ENCODE measurements at regions not wholly inside any gene's neighbourhood (a gene's known extent, or its start where the extent isn't known, plus 50 kb on each side); places are given as distances from the start of the nearest gene placed in this dataset.

DNA sequence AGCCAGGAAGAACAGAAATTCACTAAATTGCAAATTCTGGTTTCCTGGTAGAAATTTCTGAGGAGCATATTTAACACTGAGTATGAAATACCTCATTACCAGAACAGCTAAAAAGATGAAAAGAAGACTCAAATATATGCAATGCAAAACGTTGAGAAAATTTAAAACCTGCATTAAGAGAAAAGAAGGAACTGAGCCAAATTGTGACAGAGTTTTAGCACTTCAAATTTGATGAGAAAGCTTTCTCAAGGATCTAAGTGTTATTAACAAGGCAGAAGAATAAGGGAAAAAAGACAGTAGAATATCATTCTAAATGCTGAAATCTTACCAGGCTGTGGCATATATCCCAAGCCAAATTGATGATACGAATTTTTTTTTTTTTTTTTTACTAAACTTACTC lies 443.0 kb downstream of the COL12A1 start:
- no peak for DNase-seq

DNA sequence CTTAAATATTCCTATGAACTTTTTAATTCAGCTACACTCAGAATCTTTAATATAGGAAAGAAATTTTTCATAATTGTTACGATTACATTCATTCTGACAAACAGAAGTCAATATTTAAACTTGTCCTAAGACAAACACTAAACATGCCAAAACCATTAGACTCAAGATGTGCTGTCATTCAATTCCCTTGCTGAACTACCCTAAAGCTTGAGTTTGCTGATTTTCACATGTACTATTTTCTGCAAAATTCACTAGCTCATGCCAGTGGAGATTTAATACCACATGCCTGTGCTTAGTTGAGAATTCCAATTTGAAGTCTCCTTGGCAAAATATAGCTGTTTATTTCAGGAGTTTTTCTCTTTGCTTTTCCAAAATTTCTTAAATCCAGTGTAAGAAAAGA lies 448.0 kb downstream of the COL12A1 start:
- no peak for DNase-seq

DNA sequence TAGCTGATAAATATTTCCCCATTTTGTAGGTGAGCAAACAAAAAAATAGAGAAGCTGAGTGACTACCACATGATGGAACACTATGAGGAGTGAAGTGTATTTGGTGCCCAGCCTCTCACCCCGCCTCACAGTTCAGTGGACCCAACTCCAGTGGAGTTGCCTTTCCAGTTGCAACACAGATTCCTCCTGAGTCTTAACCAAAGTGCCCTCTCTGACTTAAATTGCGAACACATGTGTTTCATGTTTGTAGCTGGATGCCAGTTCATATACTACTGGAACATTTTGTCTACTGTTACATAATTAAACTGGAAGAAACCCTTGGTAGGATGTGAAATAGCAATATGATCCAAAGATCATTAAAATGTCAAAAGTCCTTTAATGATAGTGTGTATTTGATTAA lies 448.9 kb downstream of the COL12A1 start:
- no peak for DNase-seq

DNA sequence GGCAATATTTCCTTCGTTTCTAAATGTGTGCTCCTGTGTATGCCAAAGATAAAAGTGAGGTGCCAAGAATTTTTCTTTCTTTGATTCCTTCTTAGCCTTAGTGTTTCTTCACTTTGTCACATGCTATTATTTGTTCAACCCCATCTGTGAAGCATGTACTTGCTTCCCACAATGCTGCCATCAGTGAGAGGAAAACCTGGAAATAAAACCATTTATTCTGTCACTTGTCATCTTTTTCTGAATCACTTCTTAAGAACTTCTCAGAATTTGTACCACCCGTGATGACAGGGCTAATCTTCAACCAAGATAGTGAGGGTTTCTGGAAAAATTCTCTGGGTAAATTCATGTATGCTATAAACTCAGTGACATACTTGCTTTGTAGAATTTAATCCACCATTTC lies 450.1 kb downstream of the COL12A1 start:
- no peak for DNase-seq

DNA sequence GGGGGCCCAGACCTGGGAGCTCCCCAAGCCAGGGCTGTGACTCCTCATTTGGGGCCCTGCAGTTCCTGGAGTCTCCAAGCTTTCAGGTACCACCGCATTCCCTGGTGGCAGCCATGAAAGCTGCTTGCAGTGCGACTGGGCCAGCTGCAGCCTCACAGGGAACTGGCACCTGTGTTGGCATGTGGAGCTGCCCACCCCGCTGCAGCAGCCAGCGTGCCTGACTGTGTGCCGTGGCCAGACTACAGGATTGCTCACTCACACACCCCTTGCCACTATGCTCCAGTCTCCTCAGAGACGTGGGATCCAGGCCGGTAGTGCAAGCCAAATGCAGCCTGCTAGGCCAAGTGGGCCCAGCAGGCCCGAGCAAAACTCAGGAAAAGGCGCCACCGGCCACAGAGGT lies 450.7 kb downstream of the COL12A1 start:
- no peak for DNase-seq

DNA sequence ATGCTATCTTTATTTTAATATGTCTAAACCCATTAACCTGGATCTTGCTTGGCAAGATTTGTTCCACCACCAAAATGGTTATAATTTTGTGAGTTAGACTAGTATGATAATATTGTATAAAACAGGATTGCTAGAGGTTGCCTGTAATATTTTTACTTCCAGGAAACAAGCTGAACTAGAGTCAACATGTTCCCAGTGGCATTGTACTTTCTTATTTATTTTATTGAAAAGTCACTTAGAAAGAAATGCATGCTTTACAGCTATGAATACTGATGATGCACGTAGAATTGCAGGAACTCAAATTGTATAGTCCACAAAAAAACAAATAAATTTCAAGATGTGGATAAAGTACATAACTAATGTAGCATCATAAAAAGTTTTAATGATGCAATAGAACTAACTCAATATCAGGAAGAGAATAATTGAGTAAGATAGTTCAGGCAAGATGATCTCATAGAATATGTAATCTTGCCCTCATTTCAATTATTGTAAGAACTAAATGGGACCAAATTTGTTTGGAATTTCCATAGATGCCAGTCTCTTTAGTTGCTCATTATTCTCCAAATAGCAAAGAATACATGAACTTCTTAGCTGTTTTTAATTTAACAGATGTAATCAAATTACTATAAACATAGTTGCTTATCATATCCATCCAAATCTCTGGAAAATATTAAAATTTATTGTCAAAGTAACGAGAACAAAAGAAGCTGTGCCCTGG lies 451.8 kb downstream of the COL12A1 start:
- no peak for DNase-seq

DNA sequence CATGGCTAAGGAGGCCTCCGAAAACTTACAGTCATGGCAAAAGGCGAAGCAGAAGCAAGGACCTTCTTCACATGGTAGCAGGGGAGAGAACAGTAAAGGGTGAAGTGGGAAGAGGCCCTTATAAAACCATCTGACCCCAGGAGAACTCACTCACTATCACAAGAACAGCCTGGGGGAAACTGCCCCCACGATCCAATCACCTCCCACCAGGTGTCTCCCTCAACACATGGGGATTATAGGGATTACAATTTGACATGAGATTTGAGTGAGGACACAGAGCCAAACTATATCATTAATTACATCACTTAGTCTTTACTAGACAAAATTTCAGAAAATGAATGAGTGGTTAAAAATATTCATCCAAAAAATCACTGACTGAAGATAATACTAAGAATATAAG lies 453.6 kb downstream of the COL12A1 start:
- DNase-seq, result no peak

DNA sequence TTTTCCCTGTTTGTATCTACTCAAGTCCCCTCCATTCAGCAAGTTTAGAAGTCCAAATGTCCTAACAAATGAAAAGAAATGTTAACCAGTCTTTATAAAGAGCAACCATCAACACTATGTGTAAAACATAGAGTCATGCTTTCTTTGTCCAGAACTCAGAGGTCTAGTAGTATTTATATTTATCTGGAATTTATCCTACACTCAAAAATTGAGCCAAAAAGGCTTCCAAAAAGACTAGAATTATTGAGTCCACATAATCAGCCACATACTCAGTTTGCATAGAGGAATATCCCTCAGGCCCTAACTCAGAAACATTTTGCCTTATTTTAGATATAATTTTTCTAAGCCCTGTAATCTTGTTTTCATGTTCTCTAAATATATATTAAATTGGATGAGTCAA lies 455.0 kb downstream of the COL12A1 start:
- DNase-seq, result no peak

DNA sequence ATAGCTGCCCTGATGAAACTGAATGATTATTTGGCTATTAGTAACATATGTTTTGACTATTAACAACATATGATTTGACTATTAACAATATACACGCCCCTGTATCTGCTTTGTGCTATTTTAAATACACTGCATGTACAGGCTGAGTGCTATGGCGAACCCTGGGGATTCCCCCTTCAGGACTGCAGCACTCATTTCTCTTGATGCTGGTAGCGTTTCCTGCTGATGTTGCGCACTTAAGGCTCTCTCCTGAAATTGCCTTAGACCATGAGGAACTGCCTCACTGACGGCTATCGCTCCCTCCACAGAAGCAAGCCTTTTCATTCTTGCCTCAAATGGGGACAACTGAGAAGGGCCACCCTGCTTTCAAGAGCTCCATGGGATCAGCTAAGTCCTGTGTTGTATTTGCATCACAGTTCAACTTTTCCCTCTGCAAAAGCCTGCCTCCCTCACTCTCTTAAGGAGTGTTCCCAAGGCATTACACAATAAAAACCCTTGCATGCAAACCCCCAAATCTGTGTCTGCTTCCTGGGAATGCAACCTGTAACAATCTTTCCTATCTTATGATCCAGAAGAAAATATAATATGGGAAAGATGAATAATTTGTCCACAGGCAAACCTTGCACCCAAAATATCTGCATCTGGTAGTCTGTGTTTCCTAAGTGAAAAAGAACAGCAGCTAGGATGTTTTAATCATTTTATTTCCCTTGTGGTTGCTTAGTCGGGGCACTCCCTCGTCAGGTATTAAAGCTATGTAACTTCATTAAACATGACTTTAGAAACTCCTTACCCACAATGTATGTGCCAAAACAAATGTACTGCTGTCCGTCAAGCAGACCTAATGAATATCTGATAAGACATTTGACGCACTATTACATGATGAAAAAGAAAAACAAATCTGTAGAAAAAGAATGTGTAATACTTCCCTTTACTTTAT lies 456.4 kb downstream of the COL12A1 start:
- no peak for DNase-seq

DNA sequence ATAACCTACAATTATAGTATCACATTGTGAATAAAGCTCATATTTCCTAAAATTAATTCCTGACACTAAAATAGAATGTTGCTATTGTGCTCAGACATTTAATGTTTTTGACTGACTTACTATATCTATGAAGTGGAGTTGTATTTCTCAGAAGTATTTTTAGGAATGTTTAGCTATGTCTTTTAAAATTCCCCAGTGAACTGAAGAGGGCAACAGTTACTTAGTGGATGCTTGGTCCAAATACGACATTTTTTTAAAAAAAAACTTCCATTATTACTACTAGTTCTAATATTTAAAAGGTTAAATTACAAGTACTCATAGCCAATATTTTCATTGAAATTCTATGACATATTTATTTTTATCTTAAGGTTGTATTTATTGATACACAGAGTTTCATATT lies 460.2 kb downstream of the COL12A1 start:
- DNase-seq, result no peak

DNA sequence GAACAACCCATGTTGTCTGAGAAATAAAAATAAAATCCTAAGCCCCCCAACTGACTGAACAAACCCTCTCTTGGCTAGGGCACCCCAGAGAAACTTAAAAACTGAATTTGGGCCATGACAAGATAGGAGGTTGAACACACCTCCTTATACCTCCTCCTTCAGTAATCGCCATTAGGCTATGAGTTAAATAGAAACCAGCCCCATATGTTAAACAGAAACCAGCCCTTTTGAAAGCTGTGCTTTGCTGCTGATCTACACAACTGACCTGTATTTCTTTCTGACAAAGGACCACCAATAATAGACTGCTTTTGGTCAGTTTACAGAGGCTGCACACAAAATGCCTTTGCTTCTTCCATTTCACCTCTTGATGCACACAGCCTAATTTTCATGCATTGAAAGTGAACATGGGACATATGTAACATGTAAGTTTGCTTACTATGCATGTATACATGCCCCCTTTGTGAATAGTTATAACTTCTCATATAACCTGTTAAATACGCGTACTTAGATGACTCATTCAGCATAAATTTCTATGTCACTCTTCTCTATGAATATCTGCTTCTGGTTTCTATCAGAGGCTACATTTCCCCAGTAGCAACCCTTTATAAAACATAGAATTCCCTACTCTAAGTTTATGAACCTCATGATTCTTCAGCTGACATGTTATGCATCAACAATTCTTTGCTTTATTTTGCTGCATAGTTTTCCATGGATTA lies 462.9 kb downstream of the COL12A1 start:
- no peak for DNase-seq

DNA sequence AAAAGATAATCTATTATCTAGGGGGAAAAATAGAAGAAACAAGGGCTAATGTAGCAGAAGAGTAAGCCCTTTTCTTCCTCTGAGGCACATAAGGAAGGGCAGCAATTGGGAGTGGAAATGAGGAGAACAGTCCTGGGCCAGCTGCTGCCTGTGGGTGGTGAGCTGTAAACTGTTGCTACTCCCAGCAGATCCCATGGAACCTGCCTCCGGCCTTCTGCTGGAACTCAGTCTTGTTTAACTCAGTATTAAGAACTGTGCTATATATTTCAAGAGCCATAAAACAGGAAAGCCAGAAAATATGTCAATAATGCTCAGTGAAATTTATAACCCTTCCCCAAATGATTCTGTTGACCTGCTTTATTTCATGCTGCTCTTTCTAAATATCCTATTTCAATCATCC lies 464.2 kb downstream of the COL12A1 start:
- DNase-seq, result no peak

DNA sequence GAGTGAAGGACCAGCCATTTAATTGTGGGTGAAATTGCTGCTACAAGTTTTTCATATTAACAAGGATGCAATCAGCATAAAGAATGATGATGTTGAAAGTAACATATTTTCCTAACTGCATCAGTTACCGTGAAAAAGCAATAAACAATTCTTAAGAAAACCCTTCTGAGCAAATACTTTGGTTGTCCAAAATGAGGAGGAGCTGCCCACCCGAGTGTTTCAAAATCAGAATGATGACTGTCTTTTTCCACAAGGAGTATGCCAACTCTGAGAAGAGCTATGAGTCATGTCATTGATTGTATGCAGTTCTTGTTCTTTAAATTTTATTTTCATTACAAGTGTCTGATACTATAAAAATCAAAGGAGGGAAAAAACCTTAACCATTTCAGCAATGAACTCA lies 470.5 kb downstream of the COL12A1 start:
- DNase-seq, result no peak

DNA sequence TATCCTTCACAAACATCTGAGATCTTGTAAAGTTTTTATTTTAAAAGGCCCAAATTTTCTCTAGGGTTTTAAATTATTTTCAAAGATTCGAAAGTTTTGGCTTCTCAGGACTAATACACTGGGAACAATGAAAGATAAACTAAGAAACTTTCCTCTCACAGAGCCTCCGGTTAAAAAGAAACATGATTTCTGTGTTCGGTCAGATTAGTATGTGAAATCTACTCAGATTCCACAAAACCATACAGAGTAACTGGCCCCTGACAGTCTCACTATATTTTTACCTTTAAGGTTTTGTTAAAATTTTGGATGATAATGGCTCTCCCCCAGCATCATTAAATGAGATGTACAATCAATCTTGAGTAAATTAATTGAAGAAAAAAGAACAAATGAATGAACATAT lies 471.0 kb downstream of the COL12A1 start:
- no peak for DNase-seq

DNA sequence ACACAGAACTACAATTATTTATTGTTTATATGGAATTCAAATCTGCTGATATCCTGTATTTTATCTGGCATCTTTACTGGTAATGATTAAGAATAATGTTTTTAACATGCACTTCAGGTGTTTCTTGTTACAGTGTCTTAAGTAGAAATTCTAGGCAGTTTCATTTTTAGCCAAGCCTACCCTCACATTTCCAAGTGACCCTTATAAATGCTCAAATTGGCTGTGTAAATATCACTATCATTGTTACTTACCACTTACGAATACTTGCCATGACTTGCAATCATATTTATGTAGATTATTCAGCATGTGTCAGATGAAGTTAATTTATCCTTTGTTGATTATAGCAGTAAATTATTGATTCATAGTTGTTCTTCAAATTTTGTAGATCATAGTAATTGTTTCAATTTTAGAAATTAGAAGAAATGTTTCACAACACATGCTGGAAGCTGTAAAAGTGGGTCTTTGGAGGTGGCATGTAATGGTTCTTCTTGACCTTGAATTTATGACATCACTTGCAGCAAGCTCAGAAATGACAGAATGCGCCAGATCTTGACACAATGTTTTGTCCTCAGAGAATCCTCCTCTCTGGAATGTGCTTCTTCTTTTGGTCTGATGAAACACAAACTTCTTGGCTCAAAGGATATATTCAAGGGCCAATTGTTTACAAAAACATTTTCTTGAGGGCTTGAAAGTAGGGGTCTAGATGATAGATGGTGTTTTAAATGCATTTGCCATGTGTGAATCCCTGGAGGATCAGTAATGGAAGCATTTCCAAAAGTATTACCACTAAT lies 471.8 kb downstream of the COL12A1 start:
- no peak for DNase-seq

DNA sequence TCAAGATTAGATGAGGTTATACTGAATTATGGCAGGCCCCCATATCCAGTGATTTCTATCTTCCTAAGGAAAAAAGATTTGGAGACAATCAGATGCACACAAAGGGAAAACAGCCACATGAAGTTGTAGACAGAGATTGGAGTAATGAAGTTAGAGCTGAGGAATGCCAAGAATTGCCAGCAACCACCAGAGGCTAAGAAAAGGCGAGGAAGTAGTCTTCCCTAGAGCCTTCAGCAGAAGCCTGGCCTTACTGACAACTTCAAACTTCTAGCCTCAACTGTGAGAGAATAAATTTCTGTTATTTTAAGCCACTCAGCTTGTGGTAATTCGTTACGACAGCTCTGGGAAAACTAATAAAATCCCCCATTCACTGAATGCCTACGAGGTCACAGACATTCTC lies 473.9 kb downstream of the COL12A1 start:
- DNase-seq, result no peak

DNA sequence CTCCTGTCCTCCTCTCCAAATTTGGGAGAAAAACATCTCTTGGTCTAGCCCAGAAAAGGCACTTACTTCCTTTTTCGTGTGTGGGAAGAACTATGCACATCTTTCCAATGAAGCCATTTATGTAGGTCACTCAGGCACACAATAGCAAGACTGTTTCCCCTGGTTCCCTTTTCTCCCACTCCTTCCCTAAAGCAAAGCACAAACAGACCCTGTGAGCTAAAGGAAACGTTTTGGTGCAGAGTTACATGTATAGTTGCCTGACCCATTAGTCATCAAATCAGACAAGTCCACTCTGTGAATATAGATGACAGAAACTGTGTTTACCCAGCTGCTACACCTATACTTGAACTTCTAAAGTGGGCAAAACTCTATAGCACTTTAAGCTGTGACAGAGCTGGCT lies 474.6 kb downstream of the COL12A1 start:
- DNase-seq, result no peak

DNA sequence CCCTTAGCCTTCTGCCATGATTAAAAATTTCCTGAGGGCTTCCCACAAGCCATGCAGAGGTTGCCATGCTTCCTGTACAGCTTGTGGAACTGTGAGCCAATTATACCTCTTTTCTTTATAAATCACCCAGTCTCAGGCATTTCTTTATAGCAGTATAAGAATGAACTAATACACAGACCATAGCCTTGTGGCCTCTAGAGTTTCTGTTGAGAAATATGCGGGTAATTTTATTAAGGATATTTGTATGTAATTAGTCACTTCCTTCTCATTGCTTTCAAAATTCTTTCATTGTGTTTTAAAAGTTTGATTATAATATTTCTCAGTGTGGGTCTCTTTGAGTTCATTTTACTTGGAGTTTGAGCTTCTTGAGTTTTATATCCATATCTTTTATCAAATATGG lies 484.9 kb downstream of the COL12A1 start:
- no peak for DNase-seq

DNA sequence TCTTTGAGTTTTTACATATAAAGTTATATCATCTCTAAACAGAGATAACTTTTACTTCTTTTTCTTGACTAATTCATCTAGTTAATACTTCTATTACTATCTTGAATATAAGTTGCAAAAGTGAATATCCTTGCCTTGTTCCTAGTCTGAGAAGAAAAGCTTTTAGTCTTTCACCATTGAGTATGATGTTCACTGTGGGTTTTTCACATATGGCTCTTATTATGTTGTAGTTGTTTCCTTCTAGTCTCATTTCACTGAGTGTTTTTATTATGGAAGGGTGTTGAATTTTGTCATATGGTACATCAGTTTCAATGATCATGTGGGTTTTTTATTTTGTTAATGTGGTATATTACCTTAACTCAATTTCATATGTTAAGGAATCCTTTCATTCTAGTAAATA lies 488.3 kb downstream of the COL12A1 start:
- DNase-seq, result no peak

DNA sequence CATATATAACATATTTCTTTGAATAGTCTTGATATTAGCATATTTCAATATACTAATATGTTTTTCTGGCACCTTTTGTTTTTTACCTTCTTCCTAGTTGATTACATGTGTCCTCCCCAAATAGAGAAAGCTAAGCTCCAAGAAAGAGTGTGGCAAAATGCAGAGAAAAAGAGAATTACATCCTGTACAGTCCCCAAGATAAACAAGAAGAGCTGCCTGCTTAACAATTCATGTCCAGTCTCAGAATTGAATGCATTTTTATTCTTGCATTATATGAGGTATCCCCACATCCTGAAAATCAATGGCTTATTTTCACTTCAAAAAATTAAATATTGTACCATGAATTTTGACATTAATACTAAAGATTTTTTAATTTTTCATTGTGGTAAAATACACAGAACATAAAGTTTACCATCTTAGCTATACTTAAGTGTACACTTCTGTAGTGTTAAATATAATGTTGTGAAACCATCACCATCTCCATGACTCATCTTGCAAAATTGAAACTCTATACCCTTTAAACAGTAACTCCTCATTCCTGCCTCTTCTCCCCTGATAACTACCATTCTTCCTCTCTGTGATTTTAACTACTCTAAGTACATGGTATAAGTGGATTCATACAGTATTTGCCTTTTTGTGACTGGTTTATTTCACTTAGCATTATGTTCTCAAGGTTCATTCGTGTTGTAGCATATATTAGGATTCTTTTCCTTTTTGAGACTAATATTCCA lies 490.3 kb downstream of the COL12A1 start:
- DNase-seq, result no peak

DNA sequence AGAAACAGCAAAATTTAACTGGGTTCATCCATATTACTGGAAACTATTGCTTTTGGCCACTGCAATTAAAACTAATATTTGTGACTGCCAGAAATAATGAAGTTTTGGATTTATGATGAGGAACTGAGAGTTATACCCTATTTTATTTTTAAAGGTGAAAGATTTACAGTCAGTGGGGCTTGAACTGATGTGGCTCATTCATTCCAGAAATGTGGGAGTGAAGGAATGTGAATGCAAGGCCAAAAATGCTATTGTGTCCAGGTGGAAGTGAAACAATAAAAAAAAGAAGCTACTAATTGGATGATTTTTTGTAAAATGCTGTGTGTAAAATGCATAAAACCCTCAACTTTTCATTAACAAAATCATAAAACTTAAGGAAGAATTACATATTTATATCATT lies 491.9 kb downstream of the COL12A1 start:
- DNase-seq, result no peak

DNA sequence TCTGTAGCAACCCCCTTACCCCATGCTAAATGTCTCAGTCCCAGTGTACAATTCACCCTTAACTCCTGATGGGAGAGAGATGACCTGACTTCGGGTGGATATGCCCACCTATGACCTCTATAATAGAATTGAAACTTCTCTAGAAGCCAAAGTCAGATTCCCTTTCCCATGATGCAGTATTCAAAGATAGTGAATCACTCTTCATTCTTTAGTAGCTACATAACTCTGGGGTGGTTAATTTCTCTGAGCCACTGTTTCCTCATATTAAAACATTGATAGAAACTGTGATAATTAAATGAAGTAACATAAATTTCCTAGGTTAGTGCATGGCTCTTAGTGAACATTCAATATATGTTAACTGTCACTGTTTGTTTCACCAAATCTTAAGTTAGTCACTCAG lies 500.4 kb downstream of the COL12A1 start:
- no peak for DNase-seq

Data from AML-193 (cell line).